A172 (cell line): ENCODE measurements at regions not wholly inside any gene's neighbourhood (a gene's known extent, or its start where the extent isn't known, plus 50 kb on each side); places are given as distances from the start of the nearest gene placed in this dataset.

Experiments
- DNase-seq: peaks from one replicate; pipeline ENCODE4 v3.0.0-alpha.2; 2015; ENCODE audit warnings: low spot score

- DNase-seq, result peak; percentile 13
Measured at GRCh38 chr21:24225431-24225830, 1381.8 kb downstream of the MRPL39 start.

- no peak for DNase-seq
Measured at GRCh38 chr21:24224422-24224821, 1382.9 kb downstream of the MRPL39 start.

GRCh38 chr21:24223624-24224023 lies 1383.7 kb downstream of the MRPL39 start:
- no peak for DNase-seq

GRCh38 chr21:24222676-24223075 lies 1384.6 kb downstream of the MRPL39 start:
- no peak for DNase-seq

- no peak for DNase-seq
Measured at GRCh38 chr21:24220446-24220845, 1386.8 kb downstream of the MRPL39 start.

- DNase-seq, result no peak
Measured at GRCh38 chr21:24217151-24217550, 1390.1 kb downstream of the MRPL39 start.

- DNase-seq, result no peak
Measured at GRCh38 chr21:24210130-24210529, 1397.2 kb downstream of the MRPL39 start.

GRCh38 chr21:24208562-24209260 lies 1398.6 kb downstream of the MRPL39 start:
- DNase-seq, result no peak

GRCh38 chr21:24205319-24205718 lies 1402.0 kb downstream of the MRPL39 start:
- no peak for DNase-seq

- DNase-seq, result no peak
Measured at GRCh38 chr21:24204641-24205040, 1402.6 kb downstream of the MRPL39 start.

- DNase-seq, result no peak
Measured at GRCh38 chr21:24200052-24200451, 1407.2 kb downstream of the MRPL39 start.

GRCh38 chr21:24197923-24198322 lies 1409.4 kb downstream of the MRPL39 start:
- no peak for DNase-seq

- DNase-seq, result no peak
Measured at GRCh38 chr21:24197132-24197643, 1410.1 kb downstream of the MRPL39 start.

GRCh38 chr21:24188506-24188905 lies 1418.8 kb downstream of the MRPL39 start:
- DNase-seq, result no peak

GRCh38 chr21:24183077-24183476 lies 1424.2 kb downstream of the MRPL39 start:
- no peak for DNase-seq

- DNase-seq, result no peak
Measured at GRCh38 chr21:24179110-24179509, 1428.2 kb downstream of the MRPL39 start.

GRCh38 chr21:24175106-24175505 lies 1432.2 kb downstream of the MRPL39 start:
- DNase-seq, result no peak

GRCh38 chr21:24171736-24172135 lies 1435.5 kb downstream of the MRPL39 start:
- no peak for DNase-seq

- no peak for DNase-seq
Measured at GRCh38 chr21:24163539-24163938, 1443.7 kb downstream of the MRPL39 start.

GRCh38 chr21:24160528-24160927 lies 1446.8 kb downstream of the MRPL39 start:
- DNase-seq, result no peak

GRCh38 chr21:24153137-24153536 lies 1454.1 kb downstream of the MRPL39 start:
- DNase-seq, result no peak

- DNase-seq, result no peak
Measured at GRCh38 chr21:24150753-24151152, 1456.5 kb downstream of the MRPL39 start.

- DNase-seq, result no peak
Measured at GRCh38 chr21:24148461-24148860, 1458.8 kb downstream of the MRPL39 start.

GRCh38 chr21:24147674-24148073 lies 1459.6 kb downstream of the MRPL39 start:
- no peak for DNase-seq
